ENCODE measurements at regions not wholly inside any gene's neighbourhood (a gene's known extent, or its start where the extent isn't known, plus 50 kb on each side); places are given as distances from the start of the nearest gene placed in this dataset.

DNA sequence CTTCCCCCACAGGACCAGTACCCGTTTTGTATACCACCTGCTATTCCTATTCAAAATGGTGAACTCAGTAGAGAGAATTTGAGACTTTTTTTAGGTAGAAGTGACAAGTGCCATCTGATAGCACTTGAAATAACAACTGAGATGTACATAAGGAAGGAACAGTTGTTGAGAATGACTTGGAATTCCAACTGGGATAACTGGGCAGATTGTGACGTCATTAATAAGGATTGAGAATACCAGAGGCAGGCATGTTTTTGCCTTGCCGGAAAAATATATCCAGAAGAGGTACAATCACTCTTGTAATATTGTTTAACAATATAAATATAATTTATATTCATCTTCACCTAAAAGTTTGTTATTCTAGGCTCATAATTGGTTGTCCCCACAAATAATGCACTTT, 454.1 kb upstream of the RGMA start:
- TF ChIP-seq CTCF (IDR thresholded peaks at IDR 0.05; ENCODE audit: insufficient read depth, low read length): no peak
- TF ChIP-seq, protein P1, sequence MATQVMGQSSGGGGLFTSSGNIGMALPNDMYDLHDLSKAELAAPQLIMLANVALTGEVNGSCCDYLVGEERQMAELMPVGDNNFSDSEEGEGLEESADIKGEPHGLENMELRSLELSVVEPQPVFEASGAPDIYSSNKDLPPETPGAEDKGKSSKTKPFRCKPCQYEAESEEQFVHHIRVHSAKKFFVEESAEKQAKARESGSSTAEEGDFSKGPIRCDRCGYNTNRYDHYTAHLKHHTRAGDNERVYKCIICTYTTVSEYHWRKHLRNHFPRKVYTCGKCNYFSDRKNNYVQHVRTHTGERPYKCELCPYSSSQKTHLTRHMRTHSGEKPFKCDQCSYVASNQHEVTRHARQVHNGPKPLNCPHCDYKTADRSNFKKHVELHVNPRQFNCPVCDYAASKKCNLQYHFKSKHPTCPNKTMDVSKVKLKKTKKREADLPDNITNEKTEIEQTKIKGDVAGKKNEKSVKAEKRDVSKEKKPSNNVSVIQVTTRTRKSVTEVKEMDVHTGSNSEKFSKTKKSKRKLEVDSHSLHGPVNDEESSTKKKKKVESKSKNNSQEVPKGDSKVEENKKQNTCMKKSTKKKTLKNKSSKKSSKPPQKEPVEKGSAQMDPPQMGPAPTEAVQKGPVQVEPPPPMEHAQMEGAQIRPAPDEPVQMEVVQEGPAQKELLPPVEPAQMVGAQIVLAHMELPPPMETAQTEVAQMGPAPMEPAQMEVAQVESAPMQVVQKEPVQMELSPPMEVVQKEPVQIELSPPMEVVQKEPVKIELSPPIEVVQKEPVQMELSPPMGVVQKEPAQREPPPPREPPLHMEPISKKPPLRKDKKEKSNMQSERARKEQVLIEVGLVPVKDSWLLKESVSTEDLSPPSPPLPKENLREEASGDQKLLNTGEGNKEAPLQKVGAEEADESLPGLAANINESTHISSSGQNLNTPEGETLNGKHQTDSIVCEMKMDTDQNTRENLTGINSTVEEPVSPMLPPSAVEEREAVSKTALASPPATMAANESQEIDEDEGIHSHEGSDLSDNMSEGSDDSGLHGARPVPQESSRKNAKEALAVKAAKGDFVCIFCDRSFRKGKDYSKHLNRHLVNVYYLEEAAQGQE (IDR thresholded peaks at IDR 0.05; ENCODE audit: insufficient replicate concordance, low read depth): no peak

Data from HL-60 (cell line).